WI38 (cell line): ENCODE measurements at regions not wholly inside any gene's neighbourhood (a gene's known extent, or its start where the extent isn't known, plus 50 kb on each side); places are given as distances from the start of the nearest gene placed in this dataset.
A peak's percentile ranks its signal among the peaks of the same experiment; 100 is the strongest.

Experiments
- H3K4me3 ChIP-seq: 2 replicates; pipeline ENCODE4 v1.5.1; 2011; ENCODE audit warnings: low read depth, mild to moderate bottlenecking, control low read depth, low read length
- TF ChIP-seq, protein P1 (sequence below): IDR thresholded peaks from 2 replicates; pipeline ENCODE4 v1.5.1; 2012; ENCODE audit warnings: low read depth, mild to moderate bottlenecking, control low read depth, low read length

DNA sequence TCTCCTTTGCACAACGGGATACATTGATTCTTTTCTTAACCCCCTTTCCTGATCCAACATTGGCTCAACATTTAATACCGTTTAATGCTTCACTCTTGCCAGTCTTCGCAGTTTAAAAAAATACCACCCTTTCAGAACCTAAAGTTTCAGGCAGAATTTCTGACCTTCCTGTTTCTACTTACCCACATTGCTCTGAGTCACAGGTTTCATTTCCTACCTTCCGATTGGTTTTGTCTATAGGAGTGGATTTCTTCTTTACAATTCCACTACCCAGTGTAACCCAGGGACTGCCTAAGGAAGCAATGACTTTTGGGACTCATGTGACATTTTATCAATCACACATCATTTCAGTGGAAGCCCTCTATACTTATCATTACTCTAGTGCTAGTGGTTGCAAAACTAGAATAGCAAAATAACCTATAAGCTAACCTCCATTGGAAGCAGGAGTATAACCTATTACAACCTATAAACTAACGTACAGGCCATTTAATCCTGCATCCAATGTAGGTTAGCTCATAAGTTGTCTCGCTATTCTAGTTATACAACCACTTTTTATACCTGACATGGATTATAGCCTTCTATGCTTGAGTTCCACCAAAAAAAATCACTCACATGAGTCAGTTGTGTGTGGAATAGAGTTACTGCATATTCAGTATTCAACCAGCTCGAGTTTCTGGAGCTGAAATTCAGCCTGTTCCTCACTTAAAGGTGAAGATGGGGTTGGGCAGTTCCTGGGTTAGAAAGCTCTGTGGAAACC lies 64.9 kb upstream of the KITLG start:
- TF ChIP-seq, protein P1, sequence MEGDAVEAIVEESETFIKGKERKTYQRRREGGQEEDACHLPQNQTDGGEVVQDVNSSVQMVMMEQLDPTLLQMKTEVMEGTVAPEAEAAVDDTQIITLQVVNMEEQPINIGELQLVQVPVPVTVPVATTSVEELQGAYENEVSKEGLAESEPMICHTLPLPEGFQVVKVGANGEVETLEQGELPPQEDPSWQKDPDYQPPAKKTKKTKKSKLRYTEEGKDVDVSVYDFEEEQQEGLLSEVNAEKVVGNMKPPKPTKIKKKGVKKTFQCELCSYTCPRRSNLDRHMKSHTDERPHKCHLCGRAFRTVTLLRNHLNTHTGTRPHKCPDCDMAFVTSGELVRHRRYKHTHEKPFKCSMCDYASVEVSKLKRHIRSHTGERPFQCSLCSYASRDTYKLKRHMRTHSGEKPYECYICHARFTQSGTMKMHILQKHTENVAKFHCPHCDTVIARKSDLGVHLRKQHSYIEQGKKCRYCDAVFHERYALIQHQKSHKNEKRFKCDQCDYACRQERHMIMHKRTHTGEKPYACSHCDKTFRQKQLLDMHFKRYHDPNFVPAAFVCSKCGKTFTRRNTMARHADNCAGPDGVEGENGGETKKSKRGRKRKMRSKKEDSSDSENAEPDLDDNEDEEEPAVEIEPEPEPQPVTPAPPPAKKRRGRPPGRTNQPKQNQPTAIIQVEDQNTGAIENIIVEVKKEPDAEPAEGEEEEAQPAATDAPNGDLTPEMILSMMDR = no peak
- H3K4me3 ChIP-seq = no peak overlapping the region

DNA sequence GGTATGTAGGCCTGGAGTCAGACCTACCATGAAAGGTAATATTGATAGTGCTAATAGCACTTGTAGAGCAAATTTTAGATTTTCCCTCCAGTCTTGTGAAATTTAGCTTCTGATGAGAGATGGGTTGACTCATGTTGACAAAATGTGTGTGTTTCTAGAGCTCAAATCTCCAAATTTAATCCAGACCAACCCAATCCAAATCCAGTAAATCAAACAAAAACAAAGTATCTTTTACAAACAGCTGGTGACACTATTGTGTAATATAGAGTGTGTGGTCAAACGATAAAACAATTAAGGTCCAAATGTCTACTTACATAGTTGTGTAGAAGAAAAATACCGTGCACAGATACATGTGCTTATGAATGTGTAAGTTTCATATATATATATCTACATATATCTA lies 63.4 kb upstream of the KITLG start:
- TF ChIP-seq, protein P1 = no peak
- no peak overlapping the region for H3K4me3 ChIP-seq

DNA sequence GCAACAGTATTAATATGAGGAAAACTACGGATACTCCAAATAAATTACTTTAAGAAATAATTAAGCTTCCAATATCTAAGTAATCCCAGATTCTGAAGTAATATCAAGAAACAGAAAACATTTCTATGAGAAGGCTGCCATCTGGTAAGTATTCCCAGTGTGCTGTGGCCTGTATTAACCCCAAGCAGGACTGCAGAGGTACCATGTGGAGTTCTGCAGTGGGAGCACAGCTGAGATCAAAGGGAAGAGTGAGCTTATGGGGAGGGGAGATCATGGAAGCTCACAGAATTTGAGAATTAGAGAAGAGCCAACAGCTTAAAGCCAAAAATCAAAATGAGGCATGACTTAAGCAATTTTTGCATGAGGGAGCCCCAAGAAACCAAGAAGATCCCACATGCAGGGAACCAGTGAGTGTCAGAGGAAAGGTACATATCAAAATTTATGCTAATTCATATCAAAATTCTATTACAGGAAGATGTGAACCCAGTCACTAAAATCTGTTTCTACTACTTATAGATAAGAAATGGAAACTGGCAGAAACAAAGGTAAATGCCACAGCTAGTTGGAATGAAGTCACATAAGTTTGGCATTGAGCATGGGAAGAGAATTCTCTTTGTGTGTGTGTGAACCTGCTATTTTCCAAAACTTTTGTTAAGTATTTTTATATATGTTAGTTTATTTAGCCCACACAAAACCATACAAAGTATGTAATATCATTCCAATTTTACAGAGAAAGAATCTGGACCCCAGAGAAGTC lies 62.6 kb upstream of the KITLG start:
- H3K4me3 ChIP-seq = no peak overlapping the region
- TF ChIP-seq, protein P1 = no peak

- TF ChIP-seq, protein P1 = no peak
- H3K4me3 ChIP-seq = 0 out of 2 replicates have a peak overlapping the region, but pooled peaks have one; percentile 10
Measured at GRCh38 chr12:88638966-88639760, 58.9 kb upstream of the KITLG start.

DNA sequence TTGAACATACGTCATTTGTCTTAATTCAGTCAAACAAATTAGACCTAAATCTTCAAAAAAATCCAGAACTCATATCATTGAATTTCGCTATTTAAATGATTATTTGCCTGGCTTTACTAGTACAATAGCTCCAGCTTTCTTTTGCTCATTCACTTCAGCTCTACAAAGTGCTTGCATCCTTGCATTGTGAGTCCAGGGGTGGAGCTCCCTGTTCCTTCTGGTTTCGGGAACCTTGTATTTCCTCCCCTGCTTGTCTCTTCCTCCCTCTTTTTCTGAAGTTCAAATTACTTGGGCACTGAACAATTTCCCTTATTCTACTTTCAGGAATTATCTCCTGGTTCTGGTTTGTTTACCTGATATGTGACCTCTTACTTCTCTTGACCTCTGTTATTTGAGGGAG lies 58.1 kb upstream of the KITLG start:
- no peak overlapping the region for H3K4me3 ChIP-seq
- TF ChIP-seq, protein P1 = no peak

DNA sequence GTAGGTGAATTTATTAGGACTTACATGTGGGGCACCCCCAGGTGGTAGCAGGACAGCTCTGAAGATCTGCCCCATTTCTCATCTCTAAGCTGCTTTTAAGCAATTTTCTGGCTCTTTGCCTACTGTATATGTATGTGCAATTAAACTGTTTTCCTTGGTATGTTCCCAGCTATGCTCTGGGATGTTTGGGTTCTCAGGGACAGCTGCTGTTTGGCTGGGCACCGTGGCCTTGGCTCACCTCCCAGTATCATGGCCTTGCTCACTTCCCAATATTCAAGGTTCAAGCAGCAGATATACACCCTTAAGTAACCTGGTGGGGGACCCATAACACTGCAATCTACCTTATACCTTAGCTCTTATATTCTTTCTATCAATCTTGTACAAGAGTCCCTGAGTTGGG lies 53.7 kb upstream of the KITLG start:
- TF ChIP-seq, protein P1 = no peak
- H3K4me3 ChIP-seq = no peak overlapping the region
